Loucy (cell line): ENCODE measurements at regions not wholly inside any gene's neighbourhood (a gene's known extent, or its start where the extent isn't known, plus 50 kb on each side); places are given as distances from the start of the nearest gene placed in this dataset.

ENCODE experiments used
- H2AFZ ChIP-seq: fragments of 200-600 bp; sonication (generic); 2 replicates; pipeline ENCODE4 v1.6.0; 2016; ENCODE audit warnings: antibody characterized with exemption, mild to moderate bottlenecking, low read length, moderate library complexity
- H3F3A ChIP-seq: fragments of 200-600 bp; 2 replicates; pipeline ENCODE4 v1.6.0; 2016; ENCODE audit warnings: antibody characterized with exemption, low read depth, mild to moderate bottlenecking
- H3K27me3 ChIP-seq: fragments of 200-600 bp; sonication (generic); 2 replicates; pipeline ENCODE4 v1.6.1; 2014; ENCODE audit warnings: low read length, mild to moderate bottlenecking; ENCODE audit not compliant: insufficient read depth, poor library complexity, severe bottlenecking
- H3K36me3 ChIP-seq: fragments of 200-600 bp; sonication (generic); 2 replicates; pipeline ENCODE4 v1.6.1; 2016; ENCODE audit warnings: low read length; ENCODE audit not compliant: insufficient read depth
- H3K4me1 ChIP-seq: fragments of 200-600 bp; sonication (generic); 2 replicates; pipeline ENCODE4 v1.5.1; 2014; ENCODE audit warnings: low read length, mild to moderate bottlenecking; ENCODE audit not compliant: insufficient read depth, poor library complexity, severe bottlenecking
- H3K4me2 ChIP-seq: fragments of 200-600 bp; sonication (generic); 2 replicates; pipeline ENCODE4 v1.6.0; 2014; ENCODE audit warnings: antibody characterized with exemption, low read length, low read depth, mild to moderate bottlenecking; ENCODE audit not compliant: poor library complexity, severe bottlenecking
- H3K4me3 ChIP-seq: fragments of 200-600 bp; sonication (generic); 2 replicates; pipeline ENCODE4 v1.5.1; 2014; ENCODE audit warnings: low read length, mild to moderate bottlenecking, mixed read lengths; ENCODE audit not compliant: poor library complexity, severe bottlenecking
- H3K79me2 ChIP-seq: fragments of 200-600 bp; sonication (generic); 2 replicates; pipeline ENCODE4 v1.6.1; 2014; ENCODE audit warnings: low read length; ENCODE audit not compliant: insufficient read depth
- H3K9ac ChIP-seq: fragments of 200-600 bp; sonication (generic); 2 replicates; pipeline ENCODE4 v1.6.0; 2014; ENCODE audit warnings: mild to moderate bottlenecking, low read depth, low read length, moderate library complexity; ENCODE audit not compliant: poor library complexity, severe bottlenecking
- H3K9me2 ChIP-seq: fragments of 200-600 bp; sonication (generic); replicated peaks from 2 replicates; pipeline ENCODE4 v1.6.1; 2016; ENCODE audit warnings: low read depth, low read length, mixed read lengths
- H3K9me3 ChIP-seq: fragments of 200-600 bp; sonication (generic); 2 replicates; pipeline ENCODE4 v1.6.1; 2014; ENCODE audit warnings: mild to moderate bottlenecking, antibody characterized with exemption, low read length, low read depth; ENCODE audit not compliant: insufficient read depth
- H4K20me1 ChIP-seq: fragments of 200-600 bp; sonication (generic); 2 replicates; pipeline ENCODE4 v1.6.0; 2014; ENCODE audit warnings: antibody characterized with exemption, low read length, mild to moderate bottlenecking; ENCODE audit not compliant: insufficient read depth, poor library complexity, severe bottlenecking
- CTCF ChIP-seq: fragments of 200-600 bp; sonication (generic); conservative IDR thresholded peaks from 2 replicates; pipeline ENCODE4 v1.5.1; 2014; ENCODE audit warnings: mild to moderate bottlenecking, antibody characterized with exemption, low read length
- EZH2phosphoT487 ChIP-seq: fragments of 200-600 bp; IDR thresholded peaks from 2 replicates; pipeline ENCODE4 v1.6.1; 2018; ENCODE audit warnings: antibody characterized with exemption, mild to moderate bottlenecking, moderate library complexity, borderline replicate concordance

- no peaks in the 10 kb centered on the region for H3K79me2 ChIP-seq
- H3K9me3 ChIP-seq, result no peaks in the 10 kb centered on the region
- H3K4me3 ChIP-seq, result no peak overlapping the region
- H3K27me3 ChIP-seq, result no peaks in the 10 kb centered on the region
- no peaks in the 10 kb centered on the region for H3K4me1 ChIP-seq
- H3K36me3 ChIP-seq, result no peaks in the 10 kb centered on the region
- no peaks in the 10 kb centered on the region for H3K9me2 ChIP-seq
- no peak for TF ChIP-seq EZH2phosphoT487
- no peak for TF ChIP-seq CTCF
- H3K4me2 ChIP-seq, result no peak overlapping the region
- H3F3A ChIP-seq, result no peaks in the 10 kb centered on the region
- no peak overlapping the region for H2AFZ ChIP-seq
- no peak overlapping the region for H3K9ac ChIP-seq
- H4K20me1 ChIP-seq, result no peaks in the 10 kb centered on the region
Measured at GRCh38 chr21:20259031-20259867, 739.0 kb upstream of the NCAM2 start.

GRCh38 chr21:20260124-20260523 lies 738.1 kb upstream of the NCAM2 start:
- Histone ChIP-seq H3K4me1 (no peaks in the 10 kb centered on the region), H3K9me3 (no peaks in the 10 kb centered on the region), H2AFZ (no peak overlapping the region), H3K79me2 (no peaks in the 10 kb centered on the region), H3K4me3 (no peak overlapping the region), H4K20me1 (no peaks in the 10 kb centered on the region), H3K9me2 (no peaks in the 10 kb centered on the region), H3F3A (no peaks in the 10 kb centered on the region), H3K4me2 (no peak overlapping the region), H3K27me3 (no peaks in the 10 kb centered on the region), H3K9ac (no peak overlapping the region), H3K36me3 (no peaks in the 10 kb centered on the region)
- no peak for TF ChIP-seq CTCF
- no peak for TF ChIP-seq EZH2phosphoT487

- H3K4me3 ChIP-seq, result no peak overlapping the region
- TF ChIP-seq CTCF (no peak), EZH2phosphoT487 (no peak)
- no peaks in the 10 kb centered on the region for H3K9me2 ChIP-seq
- H3K9me3 ChIP-seq, result no peaks in the 10 kb centered on the region
- no peaks in the 10 kb centered on the region for H4K20me1 ChIP-seq
- no peaks in the 10 kb centered on the region for H3K27me3 ChIP-seq
- no peaks in the 10 kb centered on the region for H3K4me1 ChIP-seq
- no peak overlapping the region for H3K9ac ChIP-seq
- H3K79me2 ChIP-seq, result no peaks in the 10 kb centered on the region
- no peaks in the 10 kb centered on the region for H3F3A ChIP-seq
- H3K4me2 ChIP-seq, result no peak overlapping the region
- no peak overlapping the region for H2AFZ ChIP-seq
- H3K36me3 ChIP-seq, result no peaks in the 10 kb centered on the region
Measured at GRCh38 chr21:20261364-20261763, 736.8 kb upstream of the NCAM2 start.
